SU-DHL-6 (cell line): ENCODE measurements at regions not wholly inside any gene's neighbourhood (a gene's known extent, or its start where the extent isn't known, plus 50 kb on each side); places are given as distances from the start of the nearest gene placed in this dataset.

Experiments used
- H2AFZ ChIP-seq: fragments of 200-600 bp; sonication (generic); 2 replicates; pipeline ENCODE4 v1.6.1; 2014; ENCODE audit warnings: low read depth, mild to moderate bottlenecking, moderate library complexity, mixed read lengths, antibody characterized with exemption, low read length; ENCODE audit not compliant: severe bottlenecking
- H3F3A ChIP-seq: fragments of 200-600 bp; shearing (Covaris generic); 2 replicates; pipeline ENCODE4 v1.6.0; 2016; ENCODE audit warnings: antibody characterized with exemption, mild to moderate bottlenecking; ENCODE audit not compliant: insufficient read depth
- H3K27ac ChIP-seq: fragments of 200-600 bp; sonication (generic); 2 replicates; pipeline ENCODE4 v1.5.1; 2016; ENCODE audit warnings: low read depth, mild to moderate bottlenecking, low read length, moderate library complexity, mixed read lengths
- H3K27me3 ChIP-seq: fragments of 200-600 bp; sonication (generic), shearing (Covaris generic); 2 replicates; pipeline ENCODE4 v1.6.0; 2014; ENCODE audit warnings: mild to moderate bottlenecking, low read length
- H3K36me3 ChIP-seq: fragments of 200-600 bp; sonication (generic); 2 replicates; pipeline ENCODE4 v1.6.1; 2014; ENCODE audit warnings: mild to moderate bottlenecking, low read length, mixed read lengths
- H3K4me2 ChIP-seq: fragments of 300-600, 200-600 bp; shearing (Covaris generic), sonication (generic); 2 replicates; pipeline ENCODE4 v1.6.0; 2014; ENCODE audit warnings: low read length, low read depth, mild to moderate bottlenecking; ENCODE audit not compliant: poor library complexity, severe bottlenecking
- H3K4me3 ChIP-seq: fragments of 200-600 bp; sonication (generic); 2 replicates; pipeline ENCODE4 v1.5.1; 2014; ENCODE audit warnings: antibody characterized with exemption, low read length, mild to moderate bottlenecking, mixed read lengths; ENCODE audit not compliant: insufficient read depth, poor library complexity, severe bottlenecking
- H3K79me2 ChIP-seq: fragments of 200-600 bp; sonication (generic); 2 replicates; pipeline ENCODE4 v1.6.1; 2014; ENCODE audit warnings: mild to moderate bottlenecking, low read length, moderate library complexity; ENCODE audit not compliant: insufficient read depth
- H3K9ac ChIP-seq: fragments of 200-600 bp; sonication (generic); 2 replicates; pipeline ENCODE4 v1.7.0; 2014; ENCODE audit warnings: mild to moderate bottlenecking, low read length
- H3K9me2 ChIP-seq: fragments of 200-600 bp; sonication (generic); replicated peaks from 2 replicates; pipeline ENCODE4 v1.6.1; 2014; ENCODE audit warnings: low read length; ENCODE audit not compliant: insufficient read depth
- H3K9me3 ChIP-seq: fragments of 200-600 bp; sonication (generic); 2 replicates; pipeline ENCODE4 v1.6.1; 2014; ENCODE audit warnings: low read length, mixed read lengths; ENCODE audit not compliant: insufficient read depth
- H4K20me1 ChIP-seq: fragments of 200-600 bp; sonication (generic); 2 replicates; pipeline ENCODE4 v1.6.1; 2014; ENCODE audit warnings: low read depth, mild to moderate bottlenecking, antibody characterized with exemption, low read length, moderate library complexity, mixed read lengths
- CTCF ChIP-seq: fragments of 200-600 bp; sonication (generic); IDR thresholded peaks from one replicate; pipeline ENCODE4 v1.5.1; 2017; ENCODE audit warnings: antibody characterized with exemption, mild to moderate bottlenecking, low read length, moderate library complexity; ENCODE audit not compliant: insufficient read depth, poor library complexity, severe bottlenecking
- EZH2phosphoT487 ChIP-seq: fragments of 200-600 bp; sonication (generic), shearing (Covaris generic); conservative IDR thresholded peaks from 2 replicates; pipeline ENCODE4 v1.6.1; 2018; ENCODE audit warnings: mild to moderate bottlenecking, antibody characterized with exemption, low read length, moderate library complexity, mixed read lengths

- TF ChIP-seq CTCF (no peak), EZH2phosphoT487 (no peak)
- Histone ChIP-seq H3K36me3 (no peaks in the 10 kb centered on the region), H3K4me3 (no peak overlapping the region), H3K27me3 (no peaks in the 10 kb centered on the region), H3K9me3 (no peaks in the 10 kb centered on the region), H3K4me2 (no peak overlapping the region), H4K20me1 (no peaks in the 10 kb centered on the region), H3F3A (no peaks in the 10 kb centered on the region), H3K79me2 (no peaks in the 10 kb centered on the region), H3K9me2 (no peaks in the 10 kb centered on the region), H3K9ac (no peak overlapping the region), H3K27ac (no peak overlapping the region), H2AFZ (no peak overlapping the region)
These were observed 1206.1 kb downstream of the ARAP2 start for GRCh38 chr4:35038079-35038805.

GRCh38 chr4:35038845-35039244 is 1205.5 kb downstream of the ARAP2 start:
- Histone ChIP-seq H3K27me3 (no peaks in the 10 kb centered on the region), H3K4me2 (no peak overlapping the region), H3K27ac (no peak overlapping the region), H3K9me3 (no peaks in the 10 kb centered on the region), H3K9me2 (no peaks in the 10 kb centered on the region), H3K9ac (no peak overlapping the region), H3K4me3 (no peak overlapping the region), H2AFZ (no peak overlapping the region), H4K20me1 (no peaks in the 10 kb centered on the region), H3K36me3 (no peaks in the 10 kb centered on the region), H3F3A (no peaks in the 10 kb centered on the region), H3K79me2 (no peaks in the 10 kb centered on the region)
- TF ChIP-seq EZH2phosphoT487 (no peak), CTCF (no peak)

- Histone ChIP-seq H3K79me2 (no peaks in the 10 kb centered on the region), H2AFZ (no peak overlapping the region), H3K27me3 (no peaks in the 10 kb centered on the region), H3K36me3 (no peaks in the 10 kb centered on the region), H4K20me1 (no peaks in the 10 kb centered on the region), H3K9me3 (no peaks in the 10 kb centered on the region), H3K9ac (no peak overlapping the region), H3K9me2 (no peaks in the 10 kb centered on the region), H3K27ac (no peak overlapping the region), H3K4me3 (no peak overlapping the region), H3K4me2 (no peak overlapping the region), H3F3A (no peaks in the 10 kb centered on the region)
- TF ChIP-seq EZH2phosphoT487 = no peak
- TF ChIP-seq CTCF = no peak
These were observed 1191.8 kb downstream of the ARAP2 start for GRCh38 chr4:35052546-35052945.
